GM12874 (cell line): ENCODE measurements at regions not wholly inside any gene's neighbourhood (a gene's known extent, or its start where the extent isn't known, plus 50 kb on each side); places are given as distances from the start of the nearest gene placed in this dataset.

ENCODE experiments used
- TF ChIP-seq, protein P1 (sequence below): IDR thresholded peaks from 2 replicates; pipeline ENCODE4 v1.5.1; 2011; ENCODE audit warnings: low read depth, mild to moderate bottlenecking, control low read depth, low read length, moderate library complexity; ENCODE audit not compliant: insufficient read depth

DNA sequence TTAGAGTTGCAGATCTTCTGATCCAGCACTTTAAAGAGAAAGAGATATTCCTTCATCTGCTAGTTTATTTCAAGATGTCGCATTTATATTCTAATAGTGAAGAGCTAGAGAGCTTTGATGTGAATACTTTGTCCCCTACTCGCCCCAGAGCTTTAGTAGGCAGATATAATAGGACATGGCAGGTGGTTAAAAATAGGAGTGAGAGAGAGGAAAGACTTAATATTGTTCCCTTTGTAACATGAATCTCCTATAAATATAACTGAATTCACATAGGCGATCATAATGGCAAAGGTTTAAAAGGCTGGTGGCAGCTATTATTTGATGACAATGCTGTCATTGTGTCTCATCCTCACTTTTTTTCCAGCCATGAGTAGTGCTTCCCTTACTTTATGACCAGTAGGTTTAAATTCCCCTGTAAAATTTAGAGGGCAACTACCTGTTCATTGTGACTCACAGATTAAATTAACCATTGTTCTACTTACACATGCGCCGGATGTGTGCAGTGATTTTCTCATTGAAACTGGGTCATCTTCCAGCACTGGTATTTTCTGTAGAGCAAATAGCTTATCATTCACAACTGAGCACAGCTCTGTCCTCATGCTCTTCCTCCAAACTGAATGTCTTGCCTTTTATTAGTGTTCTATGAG, 906.7 kb upstream of the CELF2 start:
- TF ChIP-seq, protein P1, sequence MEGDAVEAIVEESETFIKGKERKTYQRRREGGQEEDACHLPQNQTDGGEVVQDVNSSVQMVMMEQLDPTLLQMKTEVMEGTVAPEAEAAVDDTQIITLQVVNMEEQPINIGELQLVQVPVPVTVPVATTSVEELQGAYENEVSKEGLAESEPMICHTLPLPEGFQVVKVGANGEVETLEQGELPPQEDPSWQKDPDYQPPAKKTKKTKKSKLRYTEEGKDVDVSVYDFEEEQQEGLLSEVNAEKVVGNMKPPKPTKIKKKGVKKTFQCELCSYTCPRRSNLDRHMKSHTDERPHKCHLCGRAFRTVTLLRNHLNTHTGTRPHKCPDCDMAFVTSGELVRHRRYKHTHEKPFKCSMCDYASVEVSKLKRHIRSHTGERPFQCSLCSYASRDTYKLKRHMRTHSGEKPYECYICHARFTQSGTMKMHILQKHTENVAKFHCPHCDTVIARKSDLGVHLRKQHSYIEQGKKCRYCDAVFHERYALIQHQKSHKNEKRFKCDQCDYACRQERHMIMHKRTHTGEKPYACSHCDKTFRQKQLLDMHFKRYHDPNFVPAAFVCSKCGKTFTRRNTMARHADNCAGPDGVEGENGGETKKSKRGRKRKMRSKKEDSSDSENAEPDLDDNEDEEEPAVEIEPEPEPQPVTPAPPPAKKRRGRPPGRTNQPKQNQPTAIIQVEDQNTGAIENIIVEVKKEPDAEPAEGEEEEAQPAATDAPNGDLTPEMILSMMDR, result no peak

DNA sequence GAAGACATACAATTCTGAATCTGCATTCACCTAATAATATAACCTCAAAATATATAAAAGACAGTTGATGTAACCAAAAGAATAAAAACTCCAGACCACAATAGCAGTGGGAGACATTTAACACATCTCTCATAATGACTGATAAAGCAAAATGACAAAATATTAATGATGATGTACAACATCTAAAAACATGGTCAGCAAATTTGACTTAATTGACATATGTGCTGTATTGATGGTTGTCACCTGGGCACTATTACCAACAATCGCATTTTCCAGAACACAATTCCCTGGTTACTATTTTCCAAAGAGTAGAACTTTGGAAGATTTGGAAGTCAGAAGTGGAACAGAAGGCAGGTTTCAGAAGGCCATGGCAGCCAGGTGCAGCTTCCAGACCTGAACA, 899.5 kb upstream of the CELF2 start:
- TF ChIP-seq, protein P1, result no peak

DNA sequence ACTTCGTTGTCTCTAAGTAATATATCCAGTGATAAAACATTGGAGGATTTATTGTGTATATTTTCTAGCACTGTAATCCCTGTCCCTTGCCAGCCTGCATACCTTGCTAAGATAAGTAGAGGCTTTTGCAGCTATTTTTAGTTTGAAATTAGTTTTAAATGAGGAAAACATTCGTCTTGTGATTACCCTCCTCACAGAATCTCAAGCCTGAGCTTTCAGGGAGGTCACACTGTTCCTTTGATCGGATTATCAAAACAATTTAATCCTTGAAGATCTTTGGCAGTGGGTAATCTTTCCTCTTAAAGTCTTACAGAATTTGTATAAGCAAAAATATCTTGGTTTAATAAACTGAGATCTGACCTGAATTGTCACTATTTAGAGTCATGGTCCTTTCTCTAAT, 897.0 kb upstream of the CELF2 start:
- TF ChIP-seq, protein P1, result no peak

DNA sequence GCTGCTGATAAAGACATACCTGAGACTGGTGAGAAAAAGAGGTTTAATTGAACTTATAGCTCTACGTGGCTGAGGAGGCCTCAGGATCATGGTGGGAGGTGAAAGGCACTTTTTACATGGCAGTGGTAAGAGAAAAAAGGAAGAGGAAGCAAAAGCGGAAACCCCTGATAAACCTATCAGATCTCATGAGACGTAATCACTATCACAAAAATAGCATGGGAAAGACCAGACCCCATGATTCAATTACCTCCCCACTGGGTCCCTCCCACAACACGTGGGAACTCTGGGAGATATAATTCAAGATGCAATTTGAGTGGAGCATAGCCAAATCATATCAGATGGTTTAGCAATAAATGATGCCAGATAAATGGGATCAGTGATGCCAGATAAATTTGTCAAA, 892.0 kb upstream of the CELF2 start:
- TF ChIP-seq, protein P1, result no peak

DNA sequence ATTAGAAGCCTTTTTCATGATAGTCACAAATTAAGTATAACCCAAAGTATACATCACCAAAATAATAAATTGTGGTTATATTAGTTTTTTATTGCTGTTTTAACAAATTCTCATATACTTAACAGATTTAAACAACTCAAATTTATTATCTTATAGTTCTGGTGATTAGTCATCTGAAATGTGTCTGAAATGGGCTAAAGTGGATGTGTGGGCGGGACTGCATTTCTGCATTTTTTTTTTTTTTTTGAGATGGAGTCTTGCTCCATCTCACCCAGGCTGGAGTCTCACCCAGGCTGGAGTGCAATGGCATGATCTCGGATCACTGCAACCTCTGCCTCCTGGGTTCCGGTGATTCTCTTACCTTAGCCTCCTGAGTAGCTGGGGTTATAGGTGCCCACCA, 891.5 kb upstream of the CELF2 start:
- TF ChIP-seq, protein P1, result no peak

DNA sequence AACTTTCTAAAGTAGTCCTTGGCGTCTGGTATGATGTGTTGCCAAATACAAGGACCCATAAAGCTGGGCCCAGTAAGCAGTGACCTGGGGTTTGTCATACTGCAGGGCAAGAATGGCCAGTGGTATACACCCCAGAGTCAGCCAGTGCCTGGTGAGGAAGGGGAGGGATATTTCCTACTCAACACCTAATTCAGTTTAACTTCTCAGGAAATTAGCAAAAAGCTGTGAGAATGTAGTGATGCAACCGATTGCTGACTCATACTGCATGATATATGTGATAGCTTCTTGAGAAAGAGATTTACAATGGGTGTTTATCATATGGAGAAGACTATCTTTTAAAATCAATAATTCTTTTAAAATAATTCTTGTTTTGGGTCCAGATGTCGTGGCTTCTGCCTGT, 889.3 kb upstream of the CELF2 start:
- TF ChIP-seq, protein P1, result no peak

DNA sequence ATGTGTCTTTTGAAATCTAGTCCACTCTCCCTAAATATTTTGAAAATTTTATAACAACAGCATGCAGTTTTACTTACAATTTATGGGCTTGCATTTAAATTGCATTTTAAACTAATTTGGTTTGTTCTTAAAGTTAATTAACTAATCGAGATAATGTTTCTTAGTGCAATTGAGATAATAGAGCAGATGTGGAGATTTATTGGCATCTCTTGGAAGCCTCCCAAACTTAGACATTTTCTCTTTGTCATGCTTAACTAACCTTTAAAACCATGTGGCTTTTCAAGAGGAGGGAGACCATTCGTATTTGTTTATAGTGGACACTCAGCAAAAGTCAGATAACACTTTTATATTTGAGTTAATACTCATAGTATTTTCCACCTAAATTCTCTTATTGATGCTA, 887.0 kb upstream of the CELF2 start:
- TF ChIP-seq, protein P1, result no peak
